OCI-LY1 (cell line): ENCODE measurements at regions not wholly inside any gene's neighbourhood (a gene's known extent, or its start where the extent isn't known, plus 50 kb on each side); places are given as distances from the start of the nearest gene placed in this dataset.

Source experiments
- H2AFZ ChIP-seq: fragments of 200-600 bp; sonication (generic), shearing (Covaris generic); 2 replicates; pipeline ENCODE4 v1.6.0; 2014; ENCODE audit warnings: antibody characterized with exemption, mild to moderate bottlenecking, low read length
- H3F3A ChIP-seq: fragments of 200-600 bp; sonication (generic), shearing (Covaris generic); 2 replicates; pipeline ENCODE4 v1.6.0; 2014; ENCODE audit warnings: mild to moderate bottlenecking, antibody characterized with exemption, low read length, moderate library complexity; ENCODE audit not compliant: insufficient read depth
- H3K27ac ChIP-seq: fragments of 200-600 bp; sonication (generic); 2 replicates; pipeline ENCODE4 v1.5.1; 2014; ENCODE audit warnings: low read length, mixed run types, mild to moderate bottlenecking, low read depth; ENCODE audit not compliant: poor library complexity, severe bottlenecking
- H3K27me3 ChIP-seq: fragments of 200-600 bp; sonication (generic); 2 replicates; pipeline ENCODE4 v1.6.0; 2014; ENCODE audit warnings: antibody characterized with exemption, mild to moderate bottlenecking, low read length, moderate library complexity; ENCODE audit not compliant: insufficient read depth
- H3K36me3 ChIP-seq: fragments of 200-600 bp; sonication (generic); 2 replicates; pipeline ENCODE4 v1.6.1; 2014; ENCODE audit warnings: mild to moderate bottlenecking, antibody characterized with exemption, low read length, moderate library complexity, mixed read lengths; ENCODE audit not compliant: insufficient read depth
- H3K4me1 ChIP-seq: fragments of 200-600 bp; sonication (generic); 2 replicates; pipeline ENCODE4 v1.5.1; 2014; ENCODE audit warnings: mild to moderate bottlenecking, low read length, moderate library complexity; ENCODE audit not compliant: insufficient read depth, severe bottlenecking
- H3K4me2 ChIP-seq: fragments of 200-600 bp; sonication (generic), shearing (Covaris generic); 2 replicates; pipeline ENCODE4 v1.6.1; 2014; ENCODE audit warnings: low read length
- H3K4me3 ChIP-seq: fragments of 200-600 bp; sonication (generic); 2 replicates; pipeline ENCODE4 v1.5.1; 2014; ENCODE audit warnings: low read length, low read depth, mild to moderate bottlenecking, mixed read lengths; ENCODE audit not compliant: poor library complexity, severe bottlenecking
- H3K79me2 ChIP-seq: fragments of 200-600 bp; shearing (Covaris generic); 2 replicates; pipeline ENCODE4 v1.6.1; 2016; ENCODE audit warnings: mixed run types, low read length, mixed read lengths; ENCODE audit not compliant: insufficient read depth
- H3K9ac ChIP-seq: fragments of 200-600 bp; sonication (generic), shearing (Covaris generic); 2 replicates; pipeline ENCODE4 v1.6.1; 2014; ENCODE audit warnings: mild to moderate bottlenecking, low read length, mixed read lengths
- H3K9me2 ChIP-seq: fragments of 200-600 bp; sonication (generic), shearing (Covaris generic); 2 replicates; pipeline ENCODE4 v1.6.1; 2014; ENCODE audit warnings: low read depth, mild to moderate bottlenecking, low read length, mixed read lengths
- H3K9me3 ChIP-seq: fragments of 200-600 bp; shearing (Covaris generic); 2 replicates; pipeline ENCODE4 v1.6.1; 2014; ENCODE audit warnings: low read length, mixed read lengths
- H4K20me1 ChIP-seq: fragments of 200-600 bp; sonication (generic), shearing (Covaris generic); 2 replicates; pipeline ENCODE4 v1.6.0; 2016; ENCODE audit warnings: mild to moderate bottlenecking, low read length; ENCODE audit not compliant: insufficient read depth
- EZH2 ChIP-seq: fragments of 200-600 bp; sonication (generic), shearing (Covaris generic); IDR thresholded peaks from 2 replicates; pipeline ENCODE4 v1.8.0; 2017; ENCODE audit warnings: borderline replicate concordance, mixed run types, mild to moderate bottlenecking, antibody characterized with exemption, low read length, moderate library complexity, mixed read lengths
- TF ChIP-seq, protein P1 (sequence below): fragments of 200-600 bp; sonication (generic), shearing (Covaris generic); IDR thresholded peaks from 2 replicates; pipeline ENCODE4 v1.5.1; 2017; ENCODE audit warnings: mild to moderate bottlenecking, antibody characterized with exemption, low read length, moderate library complexity, mixed read lengths

DNA sequence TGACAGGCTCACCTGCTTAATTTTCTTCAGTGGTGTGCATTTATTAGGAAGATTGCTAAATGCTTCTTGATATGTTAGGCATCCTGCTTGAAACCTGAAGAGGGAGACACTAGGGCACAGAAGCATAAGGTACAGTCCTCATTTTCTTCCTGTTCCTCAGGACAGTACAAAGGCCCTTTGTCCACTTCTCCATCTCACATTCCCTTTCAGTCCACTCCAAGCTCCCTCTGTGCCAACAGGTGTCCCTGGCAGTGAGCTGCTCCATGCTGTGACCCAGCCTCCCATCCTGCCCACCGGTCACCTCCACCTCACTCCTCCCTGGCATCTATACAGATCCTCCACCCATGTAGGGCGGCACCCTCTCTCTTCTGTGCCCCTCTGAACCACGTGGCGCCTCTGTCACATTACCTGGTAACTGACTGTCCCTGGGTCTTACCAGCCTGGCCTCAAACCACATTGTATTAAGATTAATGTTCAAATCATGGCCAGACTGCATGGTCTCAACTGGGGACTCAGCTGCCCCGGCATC is 162.8 kb downstream of the VAPA start:
- Histone ChIP-seq H3K4me1 (no peaks in the 10 kb centered on the region), H4K20me1 (no peaks in the 10 kb centered on the region), H3F3A (no peaks in the 10 kb centered on the region), H3K9me2 (no peaks in the 10 kb centered on the region), H3K9me3 (no peaks in the 10 kb centered on the region), H3K27ac (no peak overlapping the region), H3K79me2 (no peaks in the 10 kb centered on the region), H3K27me3 (no peaks in the 10 kb centered on the region; the same call in 1 of the 2 replicates), H2AFZ (no peak overlapping the region), H3K4me3 (no peak overlapping the region), H3K36me3 (no peaks in the 10 kb centered on the region), H3K9ac (no peak overlapping the region), H3K4me2 (no peak overlapping the region)
- TF ChIP-seq EZH2 = no peak
- TF ChIP-seq, protein P1, sequence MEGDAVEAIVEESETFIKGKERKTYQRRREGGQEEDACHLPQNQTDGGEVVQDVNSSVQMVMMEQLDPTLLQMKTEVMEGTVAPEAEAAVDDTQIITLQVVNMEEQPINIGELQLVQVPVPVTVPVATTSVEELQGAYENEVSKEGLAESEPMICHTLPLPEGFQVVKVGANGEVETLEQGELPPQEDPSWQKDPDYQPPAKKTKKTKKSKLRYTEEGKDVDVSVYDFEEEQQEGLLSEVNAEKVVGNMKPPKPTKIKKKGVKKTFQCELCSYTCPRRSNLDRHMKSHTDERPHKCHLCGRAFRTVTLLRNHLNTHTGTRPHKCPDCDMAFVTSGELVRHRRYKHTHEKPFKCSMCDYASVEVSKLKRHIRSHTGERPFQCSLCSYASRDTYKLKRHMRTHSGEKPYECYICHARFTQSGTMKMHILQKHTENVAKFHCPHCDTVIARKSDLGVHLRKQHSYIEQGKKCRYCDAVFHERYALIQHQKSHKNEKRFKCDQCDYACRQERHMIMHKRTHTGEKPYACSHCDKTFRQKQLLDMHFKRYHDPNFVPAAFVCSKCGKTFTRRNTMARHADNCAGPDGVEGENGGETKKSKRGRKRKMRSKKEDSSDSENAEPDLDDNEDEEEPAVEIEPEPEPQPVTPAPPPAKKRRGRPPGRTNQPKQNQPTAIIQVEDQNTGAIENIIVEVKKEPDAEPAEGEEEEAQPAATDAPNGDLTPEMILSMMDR = no peak

DNA sequence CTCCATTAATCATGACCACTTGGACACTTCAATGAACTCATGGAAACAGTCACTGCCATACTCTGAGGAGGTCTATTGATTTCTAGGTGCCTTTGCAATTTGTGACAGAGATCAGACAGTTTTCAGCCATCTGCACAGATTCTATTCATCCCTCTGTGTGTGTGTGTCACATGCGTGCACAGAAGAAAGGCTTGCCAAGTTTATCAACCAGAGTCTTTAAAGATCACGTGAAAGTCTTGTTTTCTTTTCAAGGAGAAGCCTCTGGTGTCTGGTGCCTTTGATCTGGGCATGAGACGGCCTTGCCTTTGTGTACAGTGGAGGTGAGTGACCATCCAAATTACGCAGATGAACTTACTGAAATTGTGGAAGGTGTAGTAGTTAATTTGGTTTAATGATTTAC is 164.2 kb downstream of the VAPA start:
- H3K9me2 ChIP-seq = no peaks in the 10 kb centered on the region
- no peaks in the 10 kb centered on the region for H4K20me1 ChIP-seq
- no peak overlapping the region for H3K9ac ChIP-seq
- H3K27ac ChIP-seq = no peak overlapping the region
- TF ChIP-seq, protein P1 = no peak
- no peak for TF ChIP-seq EZH2
- H3K4me1 ChIP-seq = no peaks in the 10 kb centered on the region
- peaks cover 4% of the 10 kb centered on the region; the same call in 1 of the 2 replicates for H3K9me3 ChIP-seq
- H2AFZ ChIP-seq = no peak overlapping the region
- H3K4me3 ChIP-seq = no peak overlapping the region
- H3K36me3 ChIP-seq = no peaks in the 10 kb centered on the region
- H3K4me2 ChIP-seq = no peak overlapping the region
- H3K79me2 ChIP-seq = no peaks in the 10 kb centered on the region
- H3K27me3 ChIP-seq = no peaks in the 10 kb centered on the region; the same call in 1 of the 2 replicates
- no peaks in the 10 kb centered on the region for H3F3A ChIP-seq

DNA sequence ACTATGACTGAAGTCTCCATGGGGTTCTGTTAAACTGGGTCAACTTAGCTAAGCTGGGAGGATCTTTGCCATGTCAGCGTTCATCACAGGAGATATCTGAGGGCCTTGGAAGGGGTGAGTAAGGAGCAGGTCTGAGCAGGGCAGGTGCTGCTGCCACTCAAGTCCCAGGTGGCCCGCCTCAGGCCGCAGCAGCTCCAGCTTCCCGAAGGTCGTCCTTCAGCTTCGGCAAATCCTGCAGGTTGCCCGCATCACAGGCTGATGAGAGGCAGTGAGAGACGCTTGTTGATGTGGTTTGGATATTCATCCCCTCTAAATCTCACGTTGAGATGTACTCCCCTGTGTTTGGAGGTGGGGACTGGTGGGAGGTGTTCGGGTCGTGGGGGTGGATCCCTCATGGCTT is 166.6 kb downstream of the VAPA start:
- H3K4me1 ChIP-seq = no peaks in the 10 kb centered on the region
- no peaks in the 10 kb centered on the region for H3K9me2 ChIP-seq
- H3K36me3 ChIP-seq = no peaks in the 10 kb centered on the region
- no peaks in the 10 kb centered on the region for H4K20me1 ChIP-seq
- H3K27me3 ChIP-seq = no peaks in the 10 kb centered on the region; the same call in 1 of the 2 replicates
- H3K9me3 ChIP-seq = peaks cover 10% of the 10 kb centered on the region; the same call in 1 of the 2 replicates
- H3F3A ChIP-seq = no peaks in the 10 kb centered on the region
- H3K9ac ChIP-seq = no peak overlapping the region
- TF ChIP-seq, protein P1 = no peak
- no peak for TF ChIP-seq EZH2
- no peak overlapping the region for H3K27ac ChIP-seq
- H3K4me2 ChIP-seq = no peak overlapping the region
- no peak overlapping the region for H2AFZ ChIP-seq
- H3K79me2 ChIP-seq = no peaks in the 10 kb centered on the region
- no peak overlapping the region for H3K4me3 ChIP-seq
